Mesenchymal stem cell (in vitro differentiated cells and primary cell): ENCODE measurements at regions not wholly inside any gene's neighbourhood (a gene's known extent, or its start where the extent isn't known, plus 50 kb on each side); places are given as distances from the start of the nearest gene placed in this dataset.

Experiments
- DNase-seq: peaks from one replicate; pipeline ENCODE4 v3.0.0-alpha.2; 2013
- H2AFZ ChIP-seq: one replicate; pipeline ENCODE4 v1.6.1; 2013; ENCODE audit warnings: low read depth, mild to moderate bottlenecking, control low read depth, inconsistent platforms, low read length, moderate library complexity
- H2AK5ac ChIP-seq: 2 replicates; pipeline ENCODE4 v1.6.1; 2013; ENCODE audit warnings: low read length, moderate library complexity, mild to moderate bottlenecking, inconsistent platforms; ENCODE audit not compliant: severe bottlenecking
- H2BK120ac ChIP-seq: one replicate; pipeline ENCODE4 v1.6.1; 2013; ENCODE audit warnings: low read depth, mild to moderate bottlenecking, inconsistent platforms, low read length, moderate library complexity
- H2BK12ac ChIP-seq, 2 experiments: one replicate each; pipeline ENCODE4 v1.6.1; 2013; ENCODE audit warnings: inconsistent platforms in 2 of 2, low read length in 2 of 2, mild to moderate bottlenecking in 2 of 2, moderate library complexity in 2 of 2, control low read depth in 1 of 2
- H2BK15ac ChIP-seq: one replicate; pipeline ENCODE4 v1.6.1; 2013; ENCODE audit warnings: mild to moderate bottlenecking, low read depth, inconsistent platforms; ENCODE audit not compliant: poor library complexity, severe bottlenecking
- H2BK5ac ChIP-seq: 2 replicates; pipeline ENCODE4 v1.6.1; 2013; ENCODE audit warnings: low read depth, mild to moderate bottlenecking, low read length, control low read depth, inconsistent platforms; ENCODE audit not compliant: poor library complexity, severe bottlenecking
- H3K14ac ChIP-seq, 2 experiments: one replicate each; pipeline ENCODE4 v1.6.1; 2013; ENCODE audit warnings: inconsistent platforms in 2 of 2, low read length in 2 of 2, control low read depth in 1 of 2, mild to moderate bottlenecking in 1 of 2, moderate library complexity in 1 of 2
- H3K18ac ChIP-seq, 2 experiments: one replicate each; pipeline ENCODE4 v1.6.1; 2013; ENCODE audit warnings: inconsistent platforms in 2 of 2, low read length in 2 of 2, control low read depth in 1 of 2, low read depth in 1 of 2, mild to moderate bottlenecking in 1 of 2
- H3K23ac ChIP-seq, 2 experiments: one replicate each; pipeline ENCODE4 v1.6.1; 2013; ENCODE audit warnings: inconsistent platforms in 2 of 2, low read length in 2 of 2, mild to moderate bottlenecking in 2 of 2, moderate library complexity in 2 of 2, control low read depth in 1 of 2
- H3K27ac ChIP-seq: 2 replicates; pipeline ENCODE4 v1.5.1; 2013; ENCODE audit warnings: mild to moderate bottlenecking, moderate library complexity, low read length, control low read depth, inconsistent platforms; ENCODE audit not compliant: poor library complexity, severe bottlenecking
- H3K27me3 ChIP-seq, 2 experiments: 2 replicates each; pipeline versions ENCODE4 v1.6.1 to v1.7.0; 2013; ENCODE audit warnings: low read length in 2 of 2, mild to moderate bottlenecking in 2 of 2, moderate library complexity in 2 of 2, control low read depth in 1 of 2, inconsistent platforms in 1 of 2; ENCODE audit not compliant: control insufficient read depth in 1 of 2, insufficient read depth in 1 of 2
- H3K36me3 ChIP-seq, 2 experiments: 2 replicates each; pipeline versions ENCODE4 v1.6.1 to v1.7.0; 2013; ENCODE audit warnings: low read length in 2 of 2, control low read depth in 1 of 2, inconsistent platforms in 1 of 2, low read depth in 1 of 2, mild to moderate bottlenecking in 1 of 2; ENCODE audit not compliant: insufficient read depth in 2 of 2, control insufficient read depth in 1 of 2
- H3K4ac ChIP-seq, 2 experiments: one replicate each; pipeline ENCODE4 v1.6.1; 2013; ENCODE audit warnings: inconsistent platforms in 2 of 2, low read length in 2 of 2, mild to moderate bottlenecking in 2 of 2, moderate library complexity in 2 of 2, control low read depth in 1 of 2, low read depth in 1 of 2
- H3K4me1 ChIP-seq: 2 replicates; pipeline ENCODE4 v1.6.1; 2013; ENCODE audit warnings: low read depth, low read length, control low read depth; ENCODE audit not compliant: control insufficient read depth, insufficient read depth
- H3K4me2 ChIP-seq: 2 replicates; pipeline ENCODE4 v1.6.1; 2013; ENCODE audit warnings: low read length, mild to moderate bottlenecking, inconsistent platforms; ENCODE audit not compliant: poor library complexity, severe bottlenecking
- H3K4me3 ChIP-seq, 2 experiments: 2 replicates each; pipeline versions ENCODE4 v1.5.1 to v1.7.0; 2013; ENCODE audit warnings: low read length in 2 of 2, mild to moderate bottlenecking in 2 of 2, control low read depth in 1 of 2, low read depth in 1 of 2; ENCODE audit not compliant: insufficient read depth in 1 of 2
- H3K79me1 ChIP-seq: replicated peaks from 2 replicates; pipeline ENCODE4 v1.6.1; 2013; ENCODE audit warnings: mild to moderate bottlenecking, control low read depth, low read length, inconsistent platforms; ENCODE audit not compliant: poor library complexity, severe bottlenecking
- H3K9ac ChIP-seq: 2 replicates; pipeline ENCODE4 v1.7.0; 2013; ENCODE audit warnings: mild to moderate bottlenecking, low read length, moderate library complexity
- H3K9me3 ChIP-seq: 2 replicates; pipeline ENCODE4 v1.7.0; 2013; ENCODE audit warnings: mild to moderate bottlenecking, low read length; ENCODE audit not compliant: control insufficient read depth
- H4K8ac ChIP-seq: one replicate; pipeline ENCODE4 v1.6.1; 2013; ENCODE audit warnings: inconsistent platforms, mild to moderate bottlenecking, low read length, moderate library complexity
- H4K91ac ChIP-seq: one replicate; pipeline ENCODE4 v1.6.1; 2013; ENCODE audit warnings: mild to moderate bottlenecking, low read length, inconsistent platforms
- WGBS: methylation state at CpG from one replicate; pipeline ENCODE4 v1.1.7; 2013; ENCODE audit warnings: mixed read lengths; 5-methylcytosine and 5-hydroxymethylcytosine counted together

DNA sequence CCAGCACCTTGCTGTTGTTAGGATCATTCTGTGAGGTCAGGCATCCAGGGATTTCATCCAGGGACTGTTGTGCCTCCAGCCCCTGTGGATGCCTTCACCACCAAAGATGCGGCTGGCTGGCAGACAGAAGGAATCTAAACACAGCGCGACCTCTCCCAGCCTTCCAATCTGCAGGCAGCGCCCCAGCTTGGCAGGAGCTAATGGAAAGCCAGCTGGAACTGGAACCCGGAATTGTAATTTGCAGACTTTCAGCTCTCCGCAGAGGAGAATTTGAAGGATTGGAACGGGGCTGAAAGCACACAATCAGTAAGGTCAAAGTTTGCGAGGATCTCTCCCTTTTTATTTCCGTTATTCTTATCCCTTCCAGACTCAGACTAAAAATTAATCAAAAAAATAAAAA, 127.8 kb downstream of the TRIB2 start:
- Histone ChIP-seq H4K91ac (peak overlapping the region; percentile 59), H2AFZ (no peak overlapping the region), H3K9ac (no peak overlapping the region), H3K4ac (peak overlapping the region; percentile 12 to 13), H2BK120ac (no peak overlapping the region), H3K4me1 (no peaks in the 10 kb centered on the region), H3K23ac (no peak overlapping the region), H2BK12ac (peak overlapping the region in 1 of 2 experiments; percentile 42), H2BK5ac (no peak overlapping the region), H3K14ac (peak overlapping the region in 1 of 2 experiments; percentile 53), H3K27me3 (no peaks in the 10 kb centered on the region), H3K4me3 (no peak overlapping the region), H3K79me1 (no peaks in the 10 kb centered on the region), H3K36me3 (no peaks in the 10 kb centered on the region), H4K8ac (no peak overlapping the region), H3K9me3 (no peaks in the 10 kb centered on the region), H3K18ac (peak overlapping the region in 1 of 2 experiments; percentile 48), H3K4me2 (no peak overlapping the region), H2AK5ac (no peak overlapping the region), H2BK15ac (no peak overlapping the region), H3K27ac (no peak overlapping the region)
- WGBS, result 94% methylated on average over 9 of the region's 9 CpGs
- no peak for DNase-seq

DNA sequence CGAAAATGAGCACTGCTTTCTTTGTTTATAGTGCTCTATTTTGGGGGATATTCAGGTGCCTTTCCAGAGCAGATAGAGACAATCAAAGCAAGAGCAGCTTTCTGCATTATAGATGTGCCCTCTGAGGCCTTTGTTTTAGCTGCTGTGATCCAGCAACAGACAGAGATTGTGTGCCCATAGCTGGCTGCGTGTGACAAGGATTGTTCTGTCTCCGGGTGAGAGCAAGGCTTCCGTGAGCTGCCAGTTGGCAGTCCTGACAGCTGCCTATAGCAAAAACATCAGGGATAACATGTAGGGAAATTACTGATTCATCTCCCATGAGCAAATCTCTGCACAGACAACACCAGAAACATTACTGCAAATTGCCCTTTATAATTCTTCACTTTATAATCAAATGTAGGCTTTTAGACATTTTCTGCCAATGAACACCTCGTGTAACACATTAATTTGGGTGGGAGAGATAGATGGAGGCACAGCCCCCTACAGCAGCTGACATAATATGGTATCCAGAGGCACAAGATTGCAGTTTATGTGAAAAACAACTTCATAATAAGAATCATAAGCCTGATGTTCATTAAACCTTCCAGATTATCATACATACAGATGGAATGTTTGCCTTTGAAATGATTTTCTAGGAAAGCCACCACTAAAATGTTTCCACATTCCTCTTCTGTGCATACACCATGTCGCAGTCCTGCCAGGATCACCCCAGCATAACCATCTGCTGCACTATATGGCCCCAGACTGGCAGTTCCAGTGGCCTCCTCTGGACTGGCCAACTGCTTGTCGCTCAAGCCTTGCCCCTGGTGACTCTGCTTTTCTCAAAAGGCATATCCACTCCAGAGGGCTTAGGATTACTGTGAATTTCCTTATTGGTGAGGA, 131.2 kb downstream of the TRIB2 start:
- no peak overlapping the region for H3K4me2 ChIP-seq
- no peak overlapping the region for H3K9ac ChIP-seq
- H2BK12ac ChIP-seq, result peak overlapping the region in 1 of 2 experiments; percentile 37
- no peaks in the 10 kb centered on the region for H3K27me3 ChIP-seq
- no peak overlapping the region for H3K23ac ChIP-seq
- H2BK15ac ChIP-seq, result no peak overlapping the region
- no peak overlapping the region for H2BK120ac ChIP-seq
- H4K8ac ChIP-seq, result no peak overlapping the region
- no peaks in the 10 kb centered on the region for H3K79me1 ChIP-seq
- no peak overlapping the region for H3K27ac ChIP-seq
- no peak overlapping the region for H3K4ac ChIP-seq
- H3K9me3 ChIP-seq, result no peaks in the 10 kb centered on the region
- peak overlapping the region; percentile 39 for H2AFZ ChIP-seq
- H3K4me3 ChIP-seq, result no peak overlapping the region
- no peak for DNase-seq
- H2BK5ac ChIP-seq, result no peak overlapping the region
- no peak overlapping the region for H4K91ac ChIP-seq
- H2AK5ac ChIP-seq, result no peak overlapping the region
- WGBS, result 92% methylated on average over 6 of the region's 7 CpGs
- H3K4me1 ChIP-seq, result no peaks in the 10 kb centered on the region
- no peak overlapping the region for H3K18ac ChIP-seq
- no peaks in the 10 kb centered on the region for H3K36me3 ChIP-seq
- no peak overlapping the region for H3K14ac ChIP-seq

DNA sequence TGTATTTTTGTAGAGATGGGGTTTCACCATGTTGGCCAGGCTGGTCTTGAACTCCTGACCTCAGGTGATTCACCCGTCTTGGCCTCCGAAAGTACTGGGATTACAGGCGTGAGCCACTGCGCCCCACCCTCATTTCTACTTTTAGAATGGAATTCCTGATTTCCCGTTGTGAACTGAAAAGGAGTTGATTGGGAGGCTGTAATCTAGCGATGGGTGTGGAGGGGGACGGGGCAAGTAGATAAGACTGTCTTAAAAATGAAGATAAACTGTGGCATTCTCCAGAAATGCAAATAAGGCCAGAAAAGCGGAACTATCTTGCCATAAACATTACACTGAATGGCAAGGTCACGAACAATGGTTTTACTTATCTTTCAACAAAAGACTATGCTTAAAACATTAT, 135.4 kb downstream of the TRIB2 start:
- Histone ChIP-seq H3K4ac (no peak overlapping the region), H2BK12ac (no peak overlapping the region)
- no peak for DNase-seq

DNA sequence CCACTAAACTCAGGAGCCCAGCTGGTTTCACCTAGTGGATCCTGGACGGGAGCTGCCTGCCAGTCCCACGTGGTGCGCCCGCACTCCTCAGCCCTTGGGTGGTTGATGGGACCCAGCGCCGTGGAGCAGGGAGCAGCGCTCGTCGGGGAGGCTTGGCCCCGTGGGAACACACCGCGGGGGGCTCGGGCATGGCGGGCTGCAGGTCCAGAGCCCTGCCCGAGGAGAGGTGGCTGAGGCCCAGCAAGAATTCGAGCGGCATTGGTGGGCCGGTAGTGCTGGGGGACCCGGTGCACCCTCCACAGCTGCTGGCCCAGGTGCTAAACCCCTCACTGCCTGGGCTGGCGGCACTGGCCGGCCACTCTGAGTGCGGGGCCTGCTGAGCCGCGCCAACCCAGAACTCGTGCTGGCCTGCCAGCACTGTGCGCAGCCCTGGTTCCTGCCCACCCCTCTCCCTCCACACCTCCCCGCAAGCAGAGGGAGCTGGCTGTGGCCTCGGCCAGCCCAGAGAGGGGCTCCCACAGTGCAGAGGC, 137.3 kb downstream of the TRIB2 start:
- no peak overlapping the region for H3K4ac ChIP-seq
- no peak overlapping the region for H3K9ac ChIP-seq
- no peak overlapping the region for H3K4me3 ChIP-seq
- no peak overlapping the region for H2AFZ ChIP-seq
- H3K9me3 ChIP-seq, result no peaks in the 10 kb centered on the region
- no peak overlapping the region for H2BK120ac ChIP-seq
- WGBS, result 92% methylated on average over 28 of the region's 28 CpGs
- no peak overlapping the region for H3K18ac ChIP-seq
- no peak overlapping the region for H3K4me2 ChIP-seq
- H3K79me1 ChIP-seq, result no peaks in the 10 kb centered on the region
- no peak overlapping the region for H2AK5ac ChIP-seq
- no peak for DNase-seq
- H2BK15ac ChIP-seq, result no peak overlapping the region
- no peak overlapping the region for H2BK5ac ChIP-seq
- no peak overlapping the region for H3K27ac ChIP-seq
- H4K8ac ChIP-seq, result no peak overlapping the region
- no peak overlapping the region for H4K91ac ChIP-seq
- H3K23ac ChIP-seq, result no peak overlapping the region
- no peaks in the 10 kb centered on the region for H3K27me3 ChIP-seq
- no peaks in the 10 kb centered on the region for H3K36me3 ChIP-seq
- peaks cover 1% of the 10 kb centered on the region for H3K4me1 ChIP-seq
- H3K14ac ChIP-seq, result peak overlapping the region in 1 of 2 experiments; percentile 7
- peak overlapping the region in 1 of 2 experiments; percentile 63 for H2BK12ac ChIP-seq

More for the DNA sequence above, 135.4 kb downstream of the TRIB2 start:
- Histone ChIP-seq H4K8ac (no peak overlapping the region), H3K4me2 (no peak overlapping the region), H4K91ac (no peak overlapping the region), H2BK15ac (no peak overlapping the region), H3K23ac (no peak overlapping the region), H2AFZ (no peak overlapping the region), H3K4me3 (no peak overlapping the region), H3K4me1 (no peaks in the 10 kb centered on the region), H3K9me3 (no peaks in the 10 kb centered on the region), H3K36me3 (no peaks in the 10 kb centered on the region), H3K27me3 (no peaks in the 10 kb centered on the region), H3K27ac (no peak overlapping the region), H2BK120ac (no peak overlapping the region), H2AK5ac (no peak overlapping the region), H3K79me1 (no peaks in the 10 kb centered on the region), H2BK5ac (no peak overlapping the region), H3K14ac (no peak overlapping the region), H3K9ac (no peak overlapping the region), H3K18ac (no peak overlapping the region)
- WGBS, result 92% methylated on average over 6 of the region's 9 CpGs
